ENCODE measurements at regions not wholly inside any gene's neighbourhood (a gene's known extent, or its start where the extent isn't known, plus 50 kb on each side); places are given as distances from the start of the nearest gene placed in this dataset.

GRCh38 chr13:50082426-50083281, 67.4 kb downstream of the KCNRG start:
- WGBS, 5 donors, result 1 to 3% (median 2%) methylated on average over 27 to 28 of the region's 28 CpGs
- peak; percentile 91 to 95 for DNase-seq
- intact Hi-C loops (cut with DNase I; ENCODE audit: low total_unique reads), result loop anchor here (10.0 kb wide), 1 partner anchor 98 kb away; no protein-coding TSS in a partner anchor
- Histone ChIP-seq H3K36me3 (no peaks in the 10 kb centered on the region), H3K27me3 (peaks cover 0 to 33% (median 0%) of the 10 kb centered on the region in 3 donors), H3K4me1 (peaks cover 4 to 66% (median 36%) of the 10 kb centered on the region in 4 donors), H3K9me3 (peaks cover 0 to 10% (median 0%) of the 10 kb centered on the region in 4 donors), H3K27ac (peak overlapping the region; percentile 77 to 92 (median 89)), H3K4me3 (peak overlapping the region; percentile 67 to 88 (median 79))
- TF ChIP-seq POLR2AphosphoS5 (IDR thresholded peaks at IDR 0.05) (peak in 2 of 3 donors; percentile 44 to 45), POLR2A (IDR thresholded peaks at IDR 0.05) (no peak)

GRCh38 chr13:50085063-50085462, 69.8 kb downstream of the KCNRG start:
- H3K4me3 ChIP-seq, result peak overlapping the region in 2 of 4 donors; percentile 4 to 8
- 1 to 4% (median 1%) methylated on average over 4 of the region's 4 CpGs for WGBS, 5 donors
- intact Hi-C loops (cut with DNase I; ENCODE audit: low total_unique reads), result loop anchor here (10.0 kb wide), 1 partner anchor 100 kb away; no protein-coding TSS in a partner anchor
- TF ChIP-seq CTCF (IDR thresholded peaks at IDR 0.05) (peak in 5 of 7 experiments; percentile 21 to 74 (median 50)), POLR2AphosphoS5 (IDR thresholded peaks at IDR 0.05) (no peak), EP300 (IDR thresholded peaks at IDR 0.05) (no peak)
- no peaks in the 10 kb centered on the region for H3K36me3 ChIP-seq
- no peaks in the 10 kb centered on the region for H3K9me3 ChIP-seq
- peaks cover 4 to 45% (median 34%) of the 10 kb centered on the region in 4 donors for H3K4me1 ChIP-seq
- H3K27me3 ChIP-seq, result peaks cover 0 to 14% (median 0%) of the 10 kb centered on the region in 3 donors
- no peak overlapping the region for H3K27ac ChIP-seq
- peak in 1 of 2 donors; percentile 72 for DNase-seq

- TF ChIP-seq EP300 (IDR thresholded peaks at IDR 0.05) (no peak), CTCF (IDR thresholded peaks at IDR 0.05) (no peak)
- no peaks in the 10 kb centered on the region for H3K27me3 ChIP-seq
- no peak for DNase-seq
- no peak overlapping the region for H3K27ac ChIP-seq
- intact Hi-C loops (cut with DNase I; ENCODE audit: low total_unique reads), result loop anchor here (10.0 kb wide), 1 partner anchor 105 kb away; no protein-coding TSS in a partner anchor
- H3K4me3 ChIP-seq, result no peak overlapping the region
- no peaks in the 10 kb centered on the region for H3K36me3 ChIP-seq
- H3K4me1 ChIP-seq, result peaks cover 0 to 15% (median 4%) of the 10 kb centered on the region in 4 donors
- 84 to 93% (median 89%) methylated on average over 1 of the region's 1 CpG for WGBS, 5 donors
- H3K9me3 ChIP-seq, result no peaks in the 10 kb centered on the region
Observed at GRCh38 chr13:50089633-50090032, 74.4 kb downstream of the KCNRG start.

GRCh38 chr13:50090211-50090610, 75.0 kb downstream of the KCNRG start:
- no peak overlapping the region for H3K27ac ChIP-seq
- no peak for DNase-seq
- intact Hi-C loops (cut with DNase I; ENCODE audit: low total_unique reads), result no loop called here
- TF ChIP-seq POLR2AphosphoS5 (IDR thresholded peaks at IDR 0.05), result no peak
- peaks cover 0 to 9% (median 2%) of the 10 kb centered on the region in 4 donors for H3K4me1 ChIP-seq
- no peaks in the 10 kb centered on the region for H3K27me3 ChIP-seq
- no peaks in the 10 kb centered on the region for H3K9me3 ChIP-seq
- H3K36me3 ChIP-seq, result no peaks in the 10 kb centered on the region
- 92 to 97% (median 95%) methylated on average over 5 of the region's 5 CpGs for WGBS, 5 donors
- H3K4me3 ChIP-seq, result no peak overlapping the region

GRCh38 chr13:50094615-50095293, 79.5 kb downstream of the KCNRG start:
- Histone ChIP-seq H3K27me3 (no peaks in the 10 kb centered on the region), H3K36me3 (peaks cover 0 to 4% (median 0%) of the 10 kb centered on the region in 4 donors), H3K9me3 (peaks cover 0 to 12% (median 0%) of the 10 kb centered on the region in 4 donors), H3K4me1 (peaks cover 0 to 7% (median 0%) of the 10 kb centered on the region in 4 donors), H3K27ac (no peak overlapping the region), H3K4me3 (no peak overlapping the region)
- DNase-seq, result no peak
- no peak for TF ChIP-seq EP300 (IDR thresholded peaks at IDR 0.05)
- no peak for TF ChIP-seq CTCF (IDR thresholded peaks at IDR 0.05)
- no peak for TF ChIP-seq POLR2A (IDR thresholded peaks at IDR 0.05)
- TF ChIP-seq POLR2AphosphoS5 (IDR thresholded peaks at IDR 0.05), result no peak
- intact Hi-C loops (cut with DNase I; ENCODE audit: low total_unique reads), result no loop called here
